NCI-H187 (cell line): ENCODE measurements at regions not wholly inside any gene's neighbourhood (a gene's known extent, or its start where the extent isn't known, plus 50 kb on each side); places are given as distances from the start of the nearest gene placed in this dataset.

Source experiments
- DNase-seq, 2 experiments: peaks; one replicate each; lab custom pipeline; 2025; lab: John Stamatoyannopoulos, UW

- DNase-seq, result no peak
These were observed 113.1 kb downstream of the RHOU start for GRCh38 chr1:228848406-228848805.

GRCh38 chr1:228849011-228849541 lies 113.8 kb downstream of the RHOU start:
- DNase-seq, result no peak

- no peak for DNase-seq
These were observed 115.1 kb downstream of the RHOU start for GRCh38 chr1:228850141-228851100.

- no peak for DNase-seq
These were observed 115.9 kb downstream of the RHOU start for GRCh38 chr1:228851193-228851592.

GRCh38 chr1:228851618-228852017 lies 116.3 kb downstream of the RHOU start:
- no peak for DNase-seq

GRCh38 chr1:228852024-228852423 lies 116.7 kb downstream of the RHOU start:
- DNase-seq, result no peak

- DNase-seq, result no peak
These were observed 117.3 kb downstream of the RHOU start for GRCh38 chr1:228852511-228853088.

GRCh38 chr1:228853191-228853590 lies 117.9 kb downstream of the RHOU start:
- DNase-seq, result no peak

GRCh38 chr1:228853637-228854036 lies 118.4 kb downstream of the RHOU start:
- DNase-seq, result no peak

- no peak for DNase-seq
These were observed 119.6 kb downstream of the RHOU start for GRCh38 chr1:228854907-228855306.

- DNase-seq, result no peak
These were observed 122.3 kb downstream of the RHOU start for GRCh38 chr1:228857611-228858010.

GRCh38 chr1:228860911-228861831 lies 125.9 kb downstream of the RHOU start:
- peak in 1 of 2 experiments; percentile 8 for DNase-seq

GRCh38 chr1:228861832-228862180 lies 126.5 kb downstream of the RHOU start:
- no peak for DNase-seq

- no peak for DNase-seq
These were observed 127.5 kb downstream of the RHOU start for GRCh38 chr1:228862542-228863505.

- no peak for DNase-seq
These were observed 128.5 kb downstream of the RHOU start for GRCh38 chr1:228863776-228864175.

- no peak for DNase-seq
These were observed 130.5 kb downstream of the RHOU start for GRCh38 chr1:228865627-228866330.

- DNase-seq, result no peak
These were observed 131.2 kb downstream of the RHOU start for GRCh38 chr1:228866468-228866867.

- DNase-seq, result peak in 1 of 2 experiments; percentile 33
These were observed 132.1 kb downstream of the RHOU start for GRCh38 chr1:228867108-228867950.
